ENCODE measurements at regions not wholly inside any gene's neighbourhood (a gene's known extent, or its start where the extent isn't known, plus 50 kb on each side); places are given as distances from the start of the nearest gene placed in this dataset.

DNA sequence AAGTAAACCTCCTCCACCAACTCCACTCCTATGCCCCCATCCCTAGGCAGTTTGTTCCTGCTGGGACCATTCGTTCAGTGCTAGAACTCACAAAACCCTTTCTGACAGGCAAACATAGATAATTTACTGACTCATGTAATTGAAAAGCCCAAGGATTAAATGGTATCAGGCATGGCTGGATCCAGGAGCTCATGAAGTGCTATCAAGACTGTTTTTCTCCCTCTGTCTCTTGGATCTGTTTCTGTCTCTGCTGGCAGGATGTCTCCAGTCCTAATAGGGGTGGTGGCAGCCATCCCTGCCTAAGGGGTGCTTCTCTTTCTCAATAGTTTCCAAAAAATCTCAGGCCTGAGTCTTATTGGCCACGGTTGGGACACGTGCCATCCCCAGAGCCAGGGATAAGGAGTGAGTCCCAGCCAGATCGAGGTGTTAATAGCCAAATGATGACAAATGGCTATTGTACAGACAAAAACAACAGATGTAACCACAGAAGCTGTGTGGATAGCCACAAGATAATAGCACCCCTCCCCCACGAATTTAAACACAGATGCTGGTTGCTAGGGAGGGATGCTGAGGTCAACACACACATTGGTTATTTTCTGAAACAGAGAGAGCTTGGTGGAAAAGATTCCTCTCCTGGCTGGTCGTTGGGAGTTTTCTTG is 168.6 kb downstream of the SHQ1 start:
- H3K79me2 ChIP-seq (ENCODE audit: insufficient read depth, low read length): no peaks in the 10 kb centered on the region
- no peaks in the 10 kb centered on the region for H3K36me3 ChIP-seq (ENCODE audit: low read length)
- no peak overlapping the region for H3K4me2 ChIP-seq (ENCODE audit: low read depth, low read length, poor library complexity, severe bottlenecking)
- no peaks in the 10 kb centered on the region for H3K27me3 ChIP-seq (ENCODE audit: low read length)
- H3K9ac ChIP-seq (ENCODE audit: low read length): no peak overlapping the region
- no peak overlapping the region for H3K4me3 ChIP-seq (ENCODE audit: insufficient read depth, low read length, poor library complexity, severe bottlenecking)
- no peak overlapping the region for H2AFZ ChIP-seq (ENCODE audit: low read depth, low read length, severe bottlenecking)
- H3K9me3 ChIP-seq (ENCODE audit: insufficient read depth, low read length): no peaks in the 10 kb centered on the region
- H3K9me2 ChIP-seq (replicated peaks; ENCODE audit: insufficient read depth, low read length): no peaks in the 10 kb centered on the region
- no peak for TF ChIP-seq EZH2phosphoT487 (conservative IDR thresholded peaks at IDR 0.05; ENCODE audit: low read length)
- TF ChIP-seq, protein P1, sequence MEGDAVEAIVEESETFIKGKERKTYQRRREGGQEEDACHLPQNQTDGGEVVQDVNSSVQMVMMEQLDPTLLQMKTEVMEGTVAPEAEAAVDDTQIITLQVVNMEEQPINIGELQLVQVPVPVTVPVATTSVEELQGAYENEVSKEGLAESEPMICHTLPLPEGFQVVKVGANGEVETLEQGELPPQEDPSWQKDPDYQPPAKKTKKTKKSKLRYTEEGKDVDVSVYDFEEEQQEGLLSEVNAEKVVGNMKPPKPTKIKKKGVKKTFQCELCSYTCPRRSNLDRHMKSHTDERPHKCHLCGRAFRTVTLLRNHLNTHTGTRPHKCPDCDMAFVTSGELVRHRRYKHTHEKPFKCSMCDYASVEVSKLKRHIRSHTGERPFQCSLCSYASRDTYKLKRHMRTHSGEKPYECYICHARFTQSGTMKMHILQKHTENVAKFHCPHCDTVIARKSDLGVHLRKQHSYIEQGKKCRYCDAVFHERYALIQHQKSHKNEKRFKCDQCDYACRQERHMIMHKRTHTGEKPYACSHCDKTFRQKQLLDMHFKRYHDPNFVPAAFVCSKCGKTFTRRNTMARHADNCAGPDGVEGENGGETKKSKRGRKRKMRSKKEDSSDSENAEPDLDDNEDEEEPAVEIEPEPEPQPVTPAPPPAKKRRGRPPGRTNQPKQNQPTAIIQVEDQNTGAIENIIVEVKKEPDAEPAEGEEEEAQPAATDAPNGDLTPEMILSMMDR (IDR thresholded peaks at IDR 0.05; ENCODE audit: insufficient read depth, low read length, poor library complexity, severe bottlenecking): no peak
- no peaks in the 10 kb centered on the region for H3F3A ChIP-seq (ENCODE audit: insufficient read depth)
- no peak overlapping the region for H3K27ac ChIP-seq (ENCODE audit: low read depth, low read length)
- no peaks in the 10 kb centered on the region for H4K20me1 ChIP-seq (ENCODE audit: low read depth, low read length)

DNA sequence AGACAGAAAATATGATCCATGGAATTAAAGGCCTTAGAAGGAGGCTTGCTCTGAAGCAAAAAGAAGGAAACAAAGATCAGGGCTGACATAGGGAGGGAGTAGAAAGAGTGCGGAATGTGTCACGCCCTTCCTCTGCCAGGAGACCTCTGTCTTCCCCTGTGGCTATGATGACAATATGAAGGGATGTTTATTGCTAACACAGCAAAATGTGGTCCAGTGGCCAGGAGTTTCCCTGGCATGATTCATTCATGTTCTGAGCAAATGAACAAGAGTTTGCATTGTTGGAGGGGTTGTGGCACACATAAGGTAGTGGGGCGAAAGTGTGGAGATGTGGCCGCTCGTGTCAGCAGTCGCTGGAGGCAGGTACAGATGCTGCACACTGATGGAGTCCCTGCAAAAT is 169.4 kb downstream of the SHQ1 start:
- no peak overlapping the region for H2AFZ ChIP-seq (ENCODE audit: low read depth, low read length, severe bottlenecking)

DNA sequence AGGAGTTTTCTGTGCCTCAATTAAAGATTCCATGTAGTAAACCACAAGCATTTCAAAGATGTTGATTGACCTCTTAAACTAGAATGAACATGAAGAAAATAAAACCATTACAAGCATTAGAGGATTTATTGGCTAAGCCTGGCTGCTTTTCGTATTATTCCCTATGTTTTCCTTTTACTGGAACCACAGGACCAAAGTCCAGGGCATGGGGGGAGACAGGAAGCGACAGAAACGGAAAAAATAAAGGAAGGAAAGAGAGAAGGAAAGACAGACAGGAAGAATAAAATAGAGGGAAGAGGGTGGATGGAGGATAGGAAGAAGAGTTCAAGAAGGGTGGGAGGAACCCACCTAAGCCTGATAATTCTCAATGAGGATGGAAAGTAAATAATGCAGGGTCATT is 169.9 kb downstream of the SHQ1 start:
- Histone ChIP-seq H3K4me3 (ENCODE audit: insufficient read depth, low read length, poor library complexity, severe bottlenecking) (no peak overlapping the region), H2AFZ (ENCODE audit: low read depth, low read length, severe bottlenecking) (no peak overlapping the region), H3F3A (ENCODE audit: insufficient read depth) (no peaks in the 10 kb centered on the region), H3K27ac (ENCODE audit: low read depth, low read length) (no peak overlapping the region), H3K9me2 (replicated peaks; ENCODE audit: insufficient read depth, low read length) (no peaks in the 10 kb centered on the region), H3K36me3 (ENCODE audit: low read length) (no peaks in the 10 kb centered on the region), H4K20me1 (ENCODE audit: low read depth, low read length) (no peaks in the 10 kb centered on the region), H3K9ac (ENCODE audit: low read length) (no peak overlapping the region), H3K27me3 (ENCODE audit: low read length) (no peaks in the 10 kb centered on the region), H3K79me2 (ENCODE audit: insufficient read depth, low read length) (no peaks in the 10 kb centered on the region), H3K4me2 (ENCODE audit: low read depth, low read length, poor library complexity, severe bottlenecking) (no peak overlapping the region), H3K9me3 (ENCODE audit: insufficient read depth, low read length) (no peaks in the 10 kb centered on the region)
- TF ChIP-seq EZH2phosphoT487 (conservative IDR thresholded peaks at IDR 0.05; ENCODE audit: low read length): no peak
- TF ChIP-seq, protein P1 (IDR thresholded peaks at IDR 0.05; ENCODE audit: insufficient read depth, low read length, poor library complexity, severe bottlenecking): no peak

More for the DNA sequence above, 169.4 kb downstream of the SHQ1 start:
- no peak overlapping the region for H3K4me3 ChIP-seq (ENCODE audit: insufficient read depth, low read length, poor library complexity, severe bottlenecking)
- H3K36me3 ChIP-seq (ENCODE audit: low read length): no peaks in the 10 kb centered on the region
- no peaks in the 10 kb centered on the region for H3K9me2 ChIP-seq (replicated peaks; ENCODE audit: insufficient read depth, low read length)
- no peaks in the 10 kb centered on the region for H3K9me3 ChIP-seq (ENCODE audit: insufficient read depth, low read length)
- no peaks in the 10 kb centered on the region for H4K20me1 ChIP-seq (ENCODE audit: low read depth, low read length)
- no peak for TF ChIP-seq EZH2phosphoT487 (conservative IDR thresholded peaks at IDR 0.05; ENCODE audit: low read length)
- TF ChIP-seq, protein P1 (IDR thresholded peaks at IDR 0.05; ENCODE audit: insufficient read depth, low read length, poor library complexity, severe bottlenecking): no peak
- no peaks in the 10 kb centered on the region for H3F3A ChIP-seq (ENCODE audit: insufficient read depth)
- H3K27ac ChIP-seq (ENCODE audit: low read depth, low read length): no peak overlapping the region
- H3K9ac ChIP-seq (ENCODE audit: low read length): no peak overlapping the region
- H3K79me2 ChIP-seq (ENCODE audit: insufficient read depth, low read length): no peaks in the 10 kb centered on the region
- H3K27me3 ChIP-seq (ENCODE audit: low read length): no peaks in the 10 kb centered on the region
- no peak overlapping the region for H3K4me2 ChIP-seq (ENCODE audit: low read depth, low read length, poor library complexity, severe bottlenecking)

Data from SU-DHL-6 (cell line).